CD8-positive, alpha-beta memory T cell (primary cell): ENCODE measurements at regions not wholly inside any gene's neighbourhood (a gene's known extent, or its start where the extent isn't known, plus 50 kb on each side); places are given as distances from the start of the nearest gene placed in this dataset.

ENCODE experiments used
- CTCF ChIA-PET: fragments of 350-600 bp; sonication (Branson Sonifier 250); formaldehyde crosslinking; loops from one replicate; lab custom pipeline; 2021; ENCODE audit warnings: antibody characterized with exemption; lab: Charles Lee
- POLR2A ChIA-PET: fragments of 350-600 bp; sonication (Branson Sonifier 250); formaldehyde crosslinking; loops from one replicate; lab custom pipeline; 2021; ENCODE audit warnings: antibody characterized with exemption; lab: Charles Lee
- DNase-seq, 5 donors: peaks; one replicate each; pipeline versions ENCODE4 v3.0.0 to v3.0.0-alpha.2; 2020 to 2022; ENCODE audit warnings: mixed read lengths in 1 of 5
- H3K27ac ChIP-seq: one replicate; pipeline ENCODE4 v1.7.0; 2013; ENCODE audit warnings: low read depth, mild to moderate bottlenecking, low read length, moderate library complexity
- H3K27me3 ChIP-seq: 2 replicates; pipeline ENCODE4 v1.7.0; 2013; ENCODE audit warnings: low read length, mild to moderate bottlenecking; ENCODE audit not compliant: insufficient read depth, poor library complexity, severe bottlenecking
- H3K36me3 ChIP-seq: 2 replicates; pipeline ENCODE4 v1.7.0; 2013; ENCODE audit warnings: mild to moderate bottlenecking, low read length, moderate library complexity; ENCODE audit not compliant: insufficient read depth
- H3K4me1 ChIP-seq: 2 replicates; pipeline ENCODE4 v1.7.0; 2013; ENCODE audit warnings: mild to moderate bottlenecking, low read length, moderate library complexity; ENCODE audit not compliant: insufficient read depth
- H3K4me3 ChIP-seq: 2 replicates; pipeline ENCODE4 v1.7.0; 2013; ENCODE audit warnings: mild to moderate bottlenecking, low read length
- H3K9me3 ChIP-seq: 2 replicates; pipeline ENCODE4 v1.7.0; 2013; ENCODE audit warnings: mild to moderate bottlenecking, low read length
- H3K27ac Mint-ChIP-seq, 8 donors: one replicate each; pipeline ENCODE4 v1.8.0; 2020 to 2021; ENCODE audit warnings: mixed read lengths in 8 of 8, mild to moderate bottlenecking in 6 of 8, inconsistent platforms in 3 of 8, moderate library complexity in 3 of 8
- H3K27me3 Mint-ChIP-seq, 2 donors: one replicate each; pipeline ENCODE4 v1.8.0; 2020 to 2021; ENCODE audit warnings: mixed read lengths in 2 of 2, mild to moderate bottlenecking in 1 of 2, moderate library complexity in 1 of 2
- H3K36me3 Mint-ChIP-seq, 3 donors: one replicate each; pipeline ENCODE4 v1.8.0; 2020 to 2021; ENCODE audit warnings: mixed read lengths in 3 of 3, inconsistent platforms in 1 of 3, mild to moderate bottlenecking in 1 of 3
- H3K4me1 Mint-ChIP-seq, 3 donors: one replicate each; pipeline ENCODE4 v1.8.0; 2020 to 2021; ENCODE audit warnings: mixed read lengths in 3 of 3, inconsistent platforms in 1 of 3, mild to moderate bottlenecking in 1 of 3
- H3K4me3 Mint-ChIP-seq, 7 donors: one replicate each; pipeline ENCODE4 v1.8.0; 2020 to 2021; ENCODE audit warnings: mixed read lengths in 7 of 7, mild to moderate bottlenecking in 6 of 7, moderate library complexity in 4 of 7, inconsistent platforms in 2 of 7
- H3K9me3 Mint-ChIP-seq, 5 donors: one replicate each; pipeline ENCODE4 v1.8.0; 2020 to 2022; ENCODE audit warnings: mixed read lengths in 5 of 5, mild to moderate bottlenecking in 3 of 5, moderate library complexity in 2 of 5, inconsistent platforms in 1 of 5

- Histone ChIP-seq H3K4me3 (no peak overlapping the region), H3K27me3 (no peaks in the 10 kb centered on the region), H3K4me1 (no peaks in the 10 kb centered on the region), H3K36me3 (no peaks in the 10 kb centered on the region), H3K27ac (no peak overlapping the region), H3K9me3 (no peaks in the 10 kb centered on the region)
- H3K27ac Mint-ChIP-seq = no peak overlapping the region
- no peak for DNase-seq
- CTCF ChIA-PET = no interaction called here
- H3K4me3 Mint-ChIP-seq = no peak overlapping the region
- no peaks in the 10 kb centered on the region for H3K36me3 Mint-ChIP-seq
- H3K9me3 Mint-ChIP-seq = peaks cover 0 to 1% (median 0%) of the 10 kb centered on the region in 5 donors
- H3K4me1 Mint-ChIP-seq = no peaks in the 10 kb centered on the region
- peaks cover under 1 to 9% of the 10 kb centered on the region in 2 donors for H3K27me3 Mint-ChIP-seq
- POLR2A ChIA-PET = no interaction called here
Observed at GRCh38 chr5:135245521-135246499, 153.2 kb downstream of the MACROH2A1 start.

- H3K4me1 ChIP-seq = no peaks in the 10 kb centered on the region
- CTCF ChIA-PET = no interaction called here
- no peak overlapping the region for H3K27ac ChIP-seq
- H3K4me3 ChIP-seq = no peak overlapping the region
- no peak overlapping the region for H3K27ac Mint-ChIP-seq
- H3K36me3 Mint-ChIP-seq = no peaks in the 10 kb centered on the region
- H3K27me3 ChIP-seq = no peaks in the 10 kb centered on the region
- DNase-seq = no peak
- no peaks in the 10 kb centered on the region for H3K36me3 ChIP-seq
- POLR2A ChIA-PET = no interaction called here
- H3K9me3 Mint-ChIP-seq = peaks cover 0 to 1% (median 0%) of the 10 kb centered on the region in 5 donors
- peaks cover 3 to 12% of the 10 kb centered on the region in 2 donors for H3K27me3 Mint-ChIP-seq
- H3K4me3 Mint-ChIP-seq = no peak overlapping the region
- no peaks in the 10 kb centered on the region for H3K9me3 ChIP-seq
- H3K4me1 Mint-ChIP-seq = no peaks in the 10 kb centered on the region
Observed at GRCh38 chr5:135244620-135245021, 154.4 kb downstream of the MACROH2A1 start.

GRCh38 chr5:135243556-135244285, 155.3 kb downstream of the MACROH2A1 start:
- Histone ChIP-seq H3K4me1 (no peaks in the 10 kb centered on the region), H3K4me3 (no peak overlapping the region), H3K27me3 (no peaks in the 10 kb centered on the region), H3K27ac (no peak overlapping the region), H3K9me3 (no peaks in the 10 kb centered on the region), H3K36me3 (no peaks in the 10 kb centered on the region)
- no peak for DNase-seq
- Mint-ChIP-seq H3K4me1 (no peaks in the 10 kb centered on the region), H3K27me3 (peaks cover 3 to 12% of the 10 kb centered on the region in 2 donors), H3K9me3 (peaks cover 0 to 1% (median 0%) of the 10 kb centered on the region in 5 donors), H3K27ac (no peak overlapping the region), H3K4me3 (no peak overlapping the region), H3K36me3 (no peaks in the 10 kb centered on the region)
- ChIA-PET CTCF (no interaction called here), POLR2A (no interaction called here)

- Histone ChIP-seq H3K4me1 (no peaks in the 10 kb centered on the region), H3K36me3 (no peaks in the 10 kb centered on the region), H3K27ac (no peak overlapping the region), H3K9me3 (no peaks in the 10 kb centered on the region), H3K27me3 (no peaks in the 10 kb centered on the region), H3K4me3 (no peak overlapping the region)
- Mint-ChIP-seq H3K4me1 (no peaks in the 10 kb centered on the region), H3K27me3 (peaks cover 3 to 12% of the 10 kb centered on the region in 2 donors), H3K4me3 (no peak overlapping the region), H3K27ac (no peak overlapping the region), H3K9me3 (no peaks in the 10 kb centered on the region), H3K36me3 (no peaks in the 10 kb centered on the region)
- ChIA-PET CTCF (no interaction called here), POLR2A (no interaction called here)
- DNase-seq = no peak
Observed at GRCh38 chr5:135242866-135243555, 156.0 kb downstream of the MACROH2A1 start.

- Histone ChIP-seq H3K9me3 (no peaks in the 10 kb centered on the region), H3K36me3 (no peaks in the 10 kb centered on the region), H3K4me1 (no peaks in the 10 kb centered on the region), H3K27ac (no peak overlapping the region), H3K4me3 (no peak overlapping the region), H3K27me3 (no peaks in the 10 kb centered on the region)
- DNase-seq = no peak
- Mint-ChIP-seq H3K9me3 (no peaks in the 10 kb centered on the region), H3K27ac (no peak overlapping the region), H3K4me1 (no peaks in the 10 kb centered on the region), H3K27me3 (peaks cover 3 to 12% of the 10 kb centered on the region in 2 donors), H3K4me3 (no peak overlapping the region), H3K36me3 (peaks cover 0 to 1% (median 0%) of the 10 kb centered on the region in 3 donors)
- ChIA-PET POLR2A (no interaction called here), CTCF (no interaction called here)
Observed at GRCh38 chr5:135242021-135242865, 156.8 kb downstream of the MACROH2A1 start.

- Histone ChIP-seq H3K27ac (no peak overlapping the region), H3K36me3 (no peaks in the 10 kb centered on the region), H3K4me3 (no peak overlapping the region), H3K27me3 (no peaks in the 10 kb centered on the region), H3K9me3 (no peaks in the 10 kb centered on the region), H3K4me1 (no peaks in the 10 kb centered on the region)
- H3K9me3 Mint-ChIP-seq = no peaks in the 10 kb centered on the region
- peaks cover 0 to 1% (median 0%) of the 10 kb centered on the region in 3 donors for H3K36me3 Mint-ChIP-seq
- H3K27ac Mint-ChIP-seq = no peak overlapping the region
- no peak for DNase-seq
- no peaks in the 10 kb centered on the region for H3K4me1 Mint-ChIP-seq
- ChIA-PET CTCF (no interaction called here), POLR2A (no interaction called here)
- no peak overlapping the region for H3K4me3 Mint-ChIP-seq
- peaks cover 3 to 12% of the 10 kb centered on the region in 2 donors for H3K27me3 Mint-ChIP-seq
Observed at GRCh38 chr5:135241536-135241935, 157.5 kb downstream of the MACROH2A1 start.

- DNase-seq = no peak
- H3K9me3 Mint-ChIP-seq = no peaks in the 10 kb centered on the region
- no peaks in the 10 kb centered on the region for H3K27me3 ChIP-seq
- H3K27me3 Mint-ChIP-seq = peaks cover 4 to 14% of the 10 kb centered on the region in 2 donors
- H3K36me3 ChIP-seq = no peaks in the 10 kb centered on the region
- no peaks in the 10 kb centered on the region for H3K4me1 Mint-ChIP-seq
- CTCF ChIA-PET = no interaction called here
- no peaks in the 10 kb centered on the region for H3K9me3 ChIP-seq
- no peak overlapping the region for H3K27ac Mint-ChIP-seq
- H3K27ac ChIP-seq = no peak overlapping the region
- H3K4me3 ChIP-seq = no peak overlapping the region
- no peaks in the 10 kb centered on the region for H3K4me1 ChIP-seq
- H3K4me3 Mint-ChIP-seq = no peak overlapping the region
- peaks cover 0 to 1% (median 0%) of the 10 kb centered on the region in 3 donors for H3K36me3 Mint-ChIP-seq
- POLR2A ChIA-PET = no interaction called here
Observed at GRCh38 chr5:135240781-135241360, 158.2 kb downstream of the MACROH2A1 start.
